Tibial nerve (tissue), 3 donors: ENCODE measurements at regions not wholly inside any gene's neighbourhood (a gene's known extent, or its start where the extent isn't known, plus 50 kb on each side); places are given as distances from the start of the nearest gene placed in this dataset.

Source experiments
- POLR2A ChIP-seq, 2 donors: fragments of 450-650 bp; IDR thresholded peaks; one replicate each; pipeline ENCODE4 v1.6.1; 2017; ENCODE audit warnings: antibody characterized with exemption in 2 of 2, mild to moderate bottlenecking in 2 of 2, moderate library complexity in 2 of 2
- TF ChIP-seq, protein P1 (sequence below), 5 experiments: fragments of 200-600 bp in 3 of 5; fragments of 450-650 bp in 2 of 5; sonication (generic) in 3 of 5; IDR thresholded peaks; one replicate each; pipeline ENCODE4 v1.5.1; 2016 to 2019; ENCODE audit warnings: antibody characterized with exemption in 5 of 5, mild to moderate bottlenecking in 3 of 5, moderate library complexity in 2 of 5

DNA sequence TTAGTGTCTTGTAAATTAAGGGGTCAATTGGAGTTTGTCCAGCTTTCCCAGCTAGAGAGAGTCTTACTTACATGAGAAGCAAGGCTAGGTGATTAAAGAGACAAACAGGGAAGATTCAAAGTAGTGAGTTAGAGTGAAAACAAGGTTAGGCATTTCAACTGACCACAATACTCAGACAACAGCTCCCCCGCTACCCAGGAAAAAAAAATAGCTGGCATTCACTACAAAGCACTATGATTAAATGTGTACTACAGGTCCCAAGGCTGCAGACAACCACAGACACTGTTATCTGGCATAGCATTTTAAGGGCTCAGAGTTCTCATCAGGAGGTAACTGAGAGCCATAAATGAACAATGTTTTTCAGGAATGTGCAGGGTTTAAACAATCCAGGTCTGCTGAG lies 680.9 kb downstream of the TMEM121 start:
- TF ChIP-seq, protein P1, sequence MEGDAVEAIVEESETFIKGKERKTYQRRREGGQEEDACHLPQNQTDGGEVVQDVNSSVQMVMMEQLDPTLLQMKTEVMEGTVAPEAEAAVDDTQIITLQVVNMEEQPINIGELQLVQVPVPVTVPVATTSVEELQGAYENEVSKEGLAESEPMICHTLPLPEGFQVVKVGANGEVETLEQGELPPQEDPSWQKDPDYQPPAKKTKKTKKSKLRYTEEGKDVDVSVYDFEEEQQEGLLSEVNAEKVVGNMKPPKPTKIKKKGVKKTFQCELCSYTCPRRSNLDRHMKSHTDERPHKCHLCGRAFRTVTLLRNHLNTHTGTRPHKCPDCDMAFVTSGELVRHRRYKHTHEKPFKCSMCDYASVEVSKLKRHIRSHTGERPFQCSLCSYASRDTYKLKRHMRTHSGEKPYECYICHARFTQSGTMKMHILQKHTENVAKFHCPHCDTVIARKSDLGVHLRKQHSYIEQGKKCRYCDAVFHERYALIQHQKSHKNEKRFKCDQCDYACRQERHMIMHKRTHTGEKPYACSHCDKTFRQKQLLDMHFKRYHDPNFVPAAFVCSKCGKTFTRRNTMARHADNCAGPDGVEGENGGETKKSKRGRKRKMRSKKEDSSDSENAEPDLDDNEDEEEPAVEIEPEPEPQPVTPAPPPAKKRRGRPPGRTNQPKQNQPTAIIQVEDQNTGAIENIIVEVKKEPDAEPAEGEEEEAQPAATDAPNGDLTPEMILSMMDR (IDR thresholded peaks at IDR 0.05) = no peak
- no peak for TF ChIP-seq POLR2A (IDR thresholded peaks at IDR 0.05)
